DMS79 treated with DMSO at 0.1 percent for 48 hours (cell line): ENCODE measurements at regions not wholly inside any gene's neighbourhood (a gene's known extent, or its start where the extent isn't known, plus 50 kb on each side); places are given as distances from the start of the nearest gene placed in this dataset.

Experiments
- DNase-seq: peaks from one replicate; lab custom pipeline; 2025; lab: John Stamatoyannopoulos, UW

DNA sequence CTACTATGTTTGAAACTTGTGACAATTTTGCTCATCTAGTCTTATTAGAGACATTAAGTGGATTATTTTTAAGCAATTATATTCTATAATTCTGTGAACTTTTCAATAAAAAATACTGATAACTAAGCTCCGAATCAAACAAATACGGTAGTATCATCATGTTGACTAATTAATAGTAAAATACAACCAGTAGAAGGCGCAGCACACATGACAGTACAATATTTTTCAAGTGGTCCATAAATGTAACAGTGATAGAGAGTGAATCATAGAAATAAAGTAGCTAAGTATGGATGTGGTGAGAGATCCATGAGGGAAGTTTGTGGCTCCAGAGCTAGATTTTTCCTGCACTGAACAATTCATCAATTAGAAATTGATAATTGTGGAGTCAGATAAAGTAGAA, 666.2 kb downstream of the KCTD8 start:
- DNase-seq: no peak

DNA sequence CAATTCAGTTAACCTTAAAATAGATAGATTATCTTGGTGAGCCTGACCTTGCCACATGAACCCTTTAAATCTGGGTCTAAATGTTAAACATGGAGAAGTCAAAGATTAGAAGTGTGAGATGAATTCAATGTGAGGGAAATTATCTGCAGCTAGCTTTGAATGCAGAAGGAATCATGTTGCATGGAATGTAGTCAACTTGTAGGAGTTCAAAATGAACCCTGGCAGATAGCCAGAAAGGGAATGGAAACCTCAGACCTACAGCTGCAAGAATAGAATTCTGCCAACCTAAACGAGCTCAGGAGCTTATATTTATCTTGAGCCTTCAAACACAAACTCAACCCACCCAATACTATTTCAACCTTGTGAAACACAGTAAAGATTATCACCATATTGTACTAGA, 632.5 kb downstream of the KCTD8 start:
- DNase-seq: no peak

DNA sequence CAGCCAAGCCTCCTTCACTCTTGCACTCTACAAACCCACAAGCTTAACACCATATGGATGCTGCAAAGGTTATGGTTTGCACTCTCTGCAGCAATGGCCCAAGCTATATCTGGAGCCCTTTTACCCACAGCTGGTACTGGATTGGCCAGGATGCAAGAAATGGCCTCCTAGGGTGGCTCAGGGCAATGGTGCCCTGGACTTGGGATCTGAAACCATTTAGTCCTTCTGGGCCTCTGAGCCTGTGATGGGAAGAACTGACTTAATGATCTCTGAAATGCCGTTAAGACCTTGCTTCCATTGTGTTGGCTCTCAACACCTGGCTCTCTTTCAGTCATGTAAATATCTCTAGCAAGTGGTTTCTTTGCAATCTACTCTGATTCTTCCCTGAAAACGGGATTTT, 626.0 kb downstream of the KCTD8 start:
- DNase-seq: no peak

DNA sequence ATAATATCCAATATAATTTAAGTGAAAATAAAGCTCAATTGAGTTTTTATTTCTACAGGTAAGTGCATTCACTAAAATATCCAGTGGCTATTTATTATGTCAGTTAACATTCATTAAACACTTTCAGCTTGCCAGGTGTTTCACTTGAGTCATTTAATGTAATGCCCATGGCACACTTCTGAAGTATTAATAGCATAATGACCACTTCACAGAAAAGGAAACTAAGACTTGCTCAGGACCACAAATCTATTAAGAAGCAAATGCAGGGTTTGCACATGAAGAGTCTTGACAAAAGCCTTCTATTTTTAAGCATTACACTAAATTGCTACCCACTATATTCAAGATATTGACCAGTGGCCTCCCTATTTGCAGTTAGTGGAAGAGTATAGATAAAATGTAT, 612.7 kb downstream of the KCTD8 start:
- no peak for DNase-seq

DNA sequence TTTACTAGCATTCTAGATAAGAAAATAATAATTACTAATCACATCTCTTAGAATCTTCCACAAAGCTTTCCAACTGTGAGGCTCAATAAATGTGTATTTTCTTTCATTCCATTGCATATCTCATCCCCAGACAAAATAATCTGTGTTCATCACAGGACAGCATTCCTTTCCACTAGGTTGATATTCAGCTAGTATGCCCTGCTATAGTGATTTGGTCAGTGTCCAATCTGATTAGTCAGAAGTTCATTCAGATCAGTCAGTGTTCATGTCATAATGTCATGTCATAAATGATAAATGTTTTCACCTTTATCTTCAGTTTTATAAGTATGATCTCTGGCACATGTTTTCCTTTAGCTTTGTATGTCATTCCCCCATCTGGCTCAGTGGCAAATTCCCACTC, 611.4 kb downstream of the KCTD8 start:
- DNase-seq: no peak

DNA sequence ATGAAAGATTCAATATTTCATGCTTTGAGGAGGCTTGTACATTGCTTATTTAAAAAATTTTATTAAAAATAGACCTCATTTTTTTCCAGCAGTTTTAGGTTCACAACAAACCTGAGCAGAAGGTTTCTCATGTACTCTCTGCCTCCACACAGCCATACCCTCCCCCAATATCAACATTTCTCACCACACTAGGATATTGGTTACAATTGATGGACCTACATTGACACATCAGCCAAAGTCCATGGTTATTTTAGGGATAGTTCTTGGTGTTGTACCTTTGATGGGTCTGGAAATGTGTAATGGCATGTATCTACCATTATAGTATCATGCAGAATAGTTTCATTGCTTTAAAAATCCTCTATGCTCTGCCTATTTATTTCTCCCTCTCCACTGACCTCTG, 611.0 kb downstream of the KCTD8 start:
- no peak for DNase-seq

DNA sequence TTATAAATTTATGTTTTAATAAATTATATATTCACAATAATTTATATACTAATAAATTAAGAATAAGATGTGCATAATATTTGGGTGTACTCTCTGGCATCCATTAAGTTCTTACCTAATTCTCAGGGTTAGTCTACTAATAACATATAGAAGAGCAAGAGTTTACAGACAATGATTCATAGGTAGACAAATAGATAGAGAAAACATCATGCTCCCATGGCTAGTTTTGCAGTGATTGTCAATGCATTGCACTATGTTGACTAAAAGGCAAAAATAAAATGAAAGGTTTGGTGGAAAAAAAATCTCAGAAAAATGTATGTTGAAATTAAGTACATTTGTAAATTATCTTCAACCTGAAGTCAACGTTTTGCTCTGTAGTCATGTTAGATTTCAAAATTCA, 606.0 kb downstream of the KCTD8 start:
- no peak for DNase-seq

DNA sequence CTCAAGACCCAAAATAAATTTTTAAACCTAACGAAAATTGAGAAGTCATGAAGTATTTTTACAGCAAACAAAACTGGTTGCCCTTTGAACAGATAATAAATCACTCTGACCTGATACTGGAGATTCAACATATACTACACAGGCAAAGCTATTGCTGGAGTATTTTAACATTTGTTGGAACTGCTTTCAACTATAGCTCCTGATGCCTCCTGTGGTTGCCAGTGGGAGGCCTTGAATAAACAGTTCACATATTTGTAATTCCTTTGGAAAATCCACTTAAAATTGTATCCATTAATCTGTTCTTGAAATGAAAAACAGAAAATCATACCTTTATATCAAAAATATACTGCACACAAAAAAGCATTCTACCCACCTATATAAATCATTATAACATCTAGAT, 605.1 kb downstream of the KCTD8 start:
- no peak for DNase-seq

DNA sequence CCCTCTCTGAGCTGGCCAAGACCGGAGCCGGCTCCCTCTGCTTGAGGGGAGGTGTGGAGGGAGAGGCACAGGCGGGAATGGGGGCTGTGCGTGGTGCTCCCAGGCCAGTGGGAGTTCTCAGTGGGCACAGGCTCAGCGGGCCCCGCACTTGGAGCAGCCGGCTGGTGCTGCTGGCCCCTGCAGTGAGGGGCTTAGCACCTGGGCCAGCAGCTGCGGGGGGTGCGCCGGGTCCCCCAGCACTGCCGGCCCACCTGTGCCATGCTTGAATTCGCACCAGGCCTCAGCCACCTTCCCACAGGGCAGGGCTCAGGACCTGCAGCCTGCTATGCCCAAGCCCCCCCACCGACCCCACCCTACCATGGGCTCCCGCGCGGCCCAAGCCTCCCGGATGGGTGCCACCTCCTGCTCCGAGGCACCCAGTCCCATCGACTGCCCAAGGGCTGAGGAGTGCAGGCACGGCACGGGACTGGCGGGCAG, 602.5 kb downstream of the KCTD8 start:
- DNase-seq: no peak

DNA sequence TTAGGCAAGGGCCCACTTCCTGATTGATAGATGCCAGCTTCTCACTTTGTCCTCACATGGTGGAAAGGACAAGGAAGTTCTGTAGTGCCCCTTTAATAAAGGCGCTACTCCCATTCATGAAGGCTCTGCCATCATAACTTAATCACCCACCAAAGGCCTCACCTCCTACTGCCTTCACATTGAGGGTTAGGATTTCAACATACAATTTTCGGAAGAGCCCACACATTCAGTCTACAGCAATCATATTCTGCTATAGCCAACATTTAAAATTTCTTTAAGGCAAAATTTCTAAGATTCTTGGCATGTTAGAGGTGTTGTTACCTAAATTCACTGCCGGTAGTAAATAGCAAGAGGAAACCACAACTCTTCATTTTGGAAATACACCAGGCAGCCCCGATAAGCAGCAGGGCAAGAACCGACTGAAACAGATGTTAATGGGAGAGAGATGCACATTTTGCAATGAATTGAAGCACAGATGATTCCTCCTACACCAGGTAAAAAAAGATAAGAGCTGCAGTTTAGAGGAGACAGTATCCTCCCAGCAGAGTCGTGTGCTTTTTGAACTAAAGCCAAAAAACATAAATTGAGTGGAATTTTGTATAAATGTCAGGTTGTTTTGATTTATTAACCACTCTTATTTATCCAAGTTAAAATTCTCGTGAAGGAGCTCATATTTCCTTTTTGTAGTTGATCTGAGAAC, 594.9 kb downstream of the KCTD8 start:
- no peak for DNase-seq

DNA sequence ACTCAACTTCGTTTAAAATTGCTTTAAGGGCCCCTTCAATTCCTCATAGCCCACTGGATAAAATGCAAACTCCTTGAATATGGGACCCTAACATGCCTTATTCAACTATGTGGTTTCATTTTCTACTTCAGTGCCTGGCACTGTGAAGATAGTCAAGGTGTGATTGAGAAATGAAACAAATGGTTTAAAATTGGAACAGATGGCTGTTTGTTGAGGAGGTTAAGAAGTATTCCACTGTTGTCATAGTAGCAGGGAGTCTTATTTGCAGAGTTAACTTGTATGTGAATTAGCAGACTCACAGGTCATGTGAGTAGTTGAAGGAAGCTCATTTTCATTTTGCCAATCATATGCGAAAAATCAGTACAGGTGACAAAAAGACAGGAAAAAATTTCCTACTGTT, 593.3 kb downstream of the KCTD8 start:
- DNase-seq: no peak

DNA sequence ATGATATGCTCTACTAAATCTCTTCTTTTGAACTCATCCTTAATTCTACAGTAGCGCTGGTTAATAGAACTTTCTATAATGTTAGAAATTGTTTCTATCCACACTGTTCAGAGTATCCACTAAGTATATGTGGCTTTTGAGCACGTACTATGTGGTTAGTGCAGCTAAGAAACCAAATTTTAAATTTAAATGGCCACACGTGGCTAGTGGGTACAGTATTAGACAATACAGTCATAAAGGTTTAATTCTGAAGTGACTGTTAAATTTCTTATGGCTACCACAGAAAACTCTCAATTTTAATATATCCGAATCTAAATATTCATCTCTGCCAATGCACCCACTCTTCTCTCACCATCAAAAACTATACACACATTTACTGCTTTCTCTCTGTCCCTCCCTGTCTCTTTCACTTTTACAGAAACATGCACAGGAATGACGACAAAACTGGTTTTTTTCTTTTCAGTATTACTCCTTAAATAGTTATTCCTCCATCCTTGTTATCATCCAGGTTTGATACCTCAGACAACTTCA, 583.9 kb downstream of the KCTD8 start:
- no peak for DNase-seq

DNA sequence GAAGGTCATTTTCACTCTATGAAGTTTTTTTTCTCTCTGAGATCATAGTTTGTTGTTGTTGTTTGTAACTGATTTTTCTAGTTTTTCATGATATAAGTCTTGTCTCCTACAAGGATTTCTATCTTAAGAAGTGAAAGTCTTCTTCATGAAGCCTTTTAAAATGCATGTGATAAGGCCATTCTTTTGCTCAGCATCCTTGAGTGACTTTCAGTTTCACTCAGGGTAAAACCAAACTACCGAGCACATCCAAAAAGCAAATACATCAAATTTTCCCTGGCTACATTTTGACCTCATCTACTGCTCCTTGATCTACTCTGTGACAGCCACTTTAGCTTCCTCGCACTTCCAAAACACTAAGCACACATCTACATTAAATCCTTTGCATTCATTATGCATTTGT, 580.7 kb downstream of the KCTD8 start:
- DNase-seq: no peak

DNA sequence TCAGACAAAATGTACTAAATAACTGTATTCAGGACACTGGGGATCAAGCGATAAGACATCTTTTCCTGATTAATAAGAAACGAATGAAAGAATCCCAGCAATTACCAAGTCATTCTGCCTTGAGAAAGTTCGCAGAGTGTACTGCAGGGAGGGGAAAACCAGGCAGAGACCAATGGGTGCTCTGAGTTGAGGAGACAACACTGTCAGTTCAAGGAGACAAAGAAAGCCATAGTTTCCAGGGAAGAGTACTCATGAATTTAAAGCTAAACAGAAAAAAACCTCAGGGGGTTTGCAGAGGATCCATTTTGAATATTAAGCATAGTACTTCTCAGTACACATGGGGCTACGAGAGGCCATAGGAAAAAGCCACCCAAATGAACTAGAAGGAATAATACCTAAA, 573.0 kb downstream of the KCTD8 start:
- no peak for DNase-seq

DNA sequence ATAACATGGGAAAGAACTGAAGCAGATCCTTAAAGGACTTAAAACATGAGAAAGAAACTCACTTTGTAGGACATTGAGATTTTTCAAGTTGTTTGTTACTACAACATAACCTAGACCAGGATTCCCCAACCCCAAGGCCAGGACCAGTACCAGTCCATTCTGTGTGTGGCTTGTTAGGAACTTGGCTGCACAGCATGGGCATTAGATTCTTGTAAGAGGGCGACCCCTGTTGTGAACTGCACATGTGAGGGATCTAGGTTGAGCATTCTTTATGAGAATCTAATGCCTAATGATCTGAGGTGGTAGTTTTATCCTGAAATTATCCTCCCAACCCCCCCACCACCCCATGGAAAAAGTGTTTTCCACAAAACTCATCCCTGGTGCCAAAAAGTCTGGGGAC, 566.1 kb downstream of the KCTD8 start:
- DNase-seq: no peak

DNA sequence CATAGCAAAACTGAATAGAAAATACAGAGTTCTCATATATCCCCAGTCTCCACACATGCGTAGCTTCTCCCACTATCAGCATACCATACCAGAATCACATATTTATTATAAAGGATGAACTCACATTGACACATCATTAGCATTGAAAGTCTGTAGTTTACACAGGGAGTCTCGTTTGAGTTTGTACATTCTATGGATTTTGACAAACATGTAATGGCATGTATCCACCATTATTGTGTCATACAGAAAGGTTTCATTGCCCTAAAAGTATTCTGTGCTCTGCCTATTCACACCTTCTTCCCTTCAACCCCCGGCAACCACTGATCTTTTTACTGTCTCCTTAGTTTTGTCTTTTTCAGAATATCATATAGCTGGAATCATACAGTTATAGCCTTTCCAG, 562.4 kb downstream of the KCTD8 start:
- DNase-seq: no peak

DNA sequence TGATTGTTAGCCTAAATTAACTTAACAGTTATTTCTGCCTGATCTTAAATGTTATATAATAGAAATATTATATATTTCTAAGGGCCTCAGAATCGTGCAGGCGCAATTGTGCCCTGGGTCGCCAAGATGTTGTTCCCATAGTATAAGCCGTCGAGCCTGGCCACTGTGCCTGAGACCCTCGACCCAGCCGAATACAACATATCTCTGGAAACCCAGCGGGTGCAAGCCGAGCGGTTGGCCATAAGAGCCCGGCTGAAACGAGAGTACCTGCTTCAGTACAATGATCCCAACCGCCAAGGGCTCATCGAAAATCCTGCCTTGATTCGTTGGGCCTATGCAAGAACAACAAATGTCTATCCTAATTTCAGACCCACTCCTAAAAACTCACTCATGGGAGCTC, 549.8 kb downstream of the KCTD8 start:
- DNase-seq: no peak

DNA sequence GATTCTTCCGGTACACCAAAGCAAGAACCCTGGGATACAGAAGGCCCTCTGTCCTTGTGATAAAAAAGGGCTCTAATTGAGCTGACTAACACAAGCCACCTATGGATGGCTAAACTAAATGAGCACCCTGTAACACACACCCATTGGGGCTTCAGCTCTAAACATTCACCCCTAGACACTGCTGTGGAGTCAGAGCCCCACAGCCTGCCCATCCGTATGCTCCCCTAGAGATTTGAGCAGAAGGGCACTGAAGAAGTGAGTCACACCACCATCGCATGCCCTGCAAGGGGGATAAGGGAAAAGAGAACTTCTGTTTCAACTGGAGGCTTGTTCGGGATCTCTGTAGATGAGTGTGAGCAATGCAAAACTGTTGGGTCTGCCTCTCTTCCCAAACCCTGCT, 545.2 kb downstream of the KCTD8 start:
- DNase-seq: no peak

DNA sequence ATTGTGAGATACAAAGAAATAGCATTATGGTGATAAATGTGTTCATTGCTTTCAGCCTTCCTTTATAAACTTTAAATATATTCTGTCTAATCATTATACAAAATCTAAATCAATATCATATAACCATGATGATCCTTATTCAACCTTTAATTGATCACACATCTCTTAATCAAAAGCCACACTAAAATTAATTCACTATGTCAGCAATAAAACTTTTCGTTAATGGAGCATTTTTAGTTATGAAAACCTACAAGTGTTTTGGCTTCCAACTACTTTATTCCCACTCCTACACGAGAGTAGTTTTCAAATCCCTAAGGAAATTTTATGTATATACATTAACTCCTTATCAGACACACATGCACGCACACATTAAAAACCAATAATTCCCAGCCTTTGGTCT, 530.2 kb downstream of the KCTD8 start:
- DNase-seq: no peak

DNA sequence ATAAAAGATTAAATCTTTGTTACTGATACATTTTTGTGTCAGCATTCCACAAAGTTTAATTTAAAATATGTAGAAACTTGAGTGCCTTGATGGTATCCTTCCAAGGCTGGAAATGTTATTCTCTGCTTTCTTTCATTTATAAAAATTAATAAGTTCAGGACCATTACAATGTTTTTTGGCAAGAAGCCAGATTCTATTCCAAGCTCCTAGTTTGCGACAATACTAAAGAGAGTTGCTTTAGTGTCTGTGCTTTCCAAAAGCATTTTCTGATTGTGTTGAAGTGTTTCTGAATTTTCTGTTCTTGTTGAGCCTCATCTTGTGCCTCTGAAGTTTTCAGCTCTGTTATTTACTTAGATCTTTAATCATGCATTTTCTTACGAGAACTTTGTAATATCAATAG, 516.2 kb downstream of the KCTD8 start:
- no peak for DNase-seq

DNA sequence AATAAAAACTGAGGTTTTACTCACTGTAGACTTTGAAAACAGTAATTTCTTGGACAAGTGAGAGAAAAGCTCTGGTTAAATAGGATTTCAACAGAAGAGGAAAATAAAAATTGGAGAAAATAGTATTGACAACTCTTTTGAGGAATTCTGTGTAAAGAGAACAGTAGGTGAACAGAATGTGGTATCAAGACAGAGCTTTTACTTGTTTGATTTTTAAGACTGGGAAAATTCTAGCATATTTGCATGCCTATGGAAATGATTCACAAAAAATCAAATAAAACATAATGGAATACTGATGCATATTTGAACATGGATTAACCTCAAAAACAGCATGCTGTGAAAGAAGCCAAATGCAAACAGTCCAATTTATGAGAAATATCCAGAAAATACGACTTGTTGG, 504.6 kb downstream of the KCTD8 start:
- no peak for DNase-seq

DNA sequence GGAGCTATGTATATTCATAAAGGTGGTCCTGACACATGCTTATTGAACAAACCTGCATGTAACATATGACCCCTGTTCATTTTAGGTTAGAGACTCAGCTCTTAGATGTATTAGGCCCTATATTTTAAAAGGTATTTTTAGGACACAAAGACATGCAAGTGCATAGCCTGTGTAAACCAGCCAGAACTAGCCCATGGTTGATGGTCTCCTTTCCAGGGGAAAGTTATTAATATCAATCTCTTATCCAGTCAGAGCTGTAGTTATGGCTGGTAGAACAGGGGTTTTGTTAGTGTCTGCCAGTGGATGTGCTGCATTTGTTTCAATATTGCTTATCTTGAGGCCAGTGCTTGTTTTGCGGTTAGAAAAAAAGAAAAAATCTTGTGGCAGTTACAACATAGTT, 488.6 kb downstream of the KCTD8 start:
- no peak for DNase-seq

DNA sequence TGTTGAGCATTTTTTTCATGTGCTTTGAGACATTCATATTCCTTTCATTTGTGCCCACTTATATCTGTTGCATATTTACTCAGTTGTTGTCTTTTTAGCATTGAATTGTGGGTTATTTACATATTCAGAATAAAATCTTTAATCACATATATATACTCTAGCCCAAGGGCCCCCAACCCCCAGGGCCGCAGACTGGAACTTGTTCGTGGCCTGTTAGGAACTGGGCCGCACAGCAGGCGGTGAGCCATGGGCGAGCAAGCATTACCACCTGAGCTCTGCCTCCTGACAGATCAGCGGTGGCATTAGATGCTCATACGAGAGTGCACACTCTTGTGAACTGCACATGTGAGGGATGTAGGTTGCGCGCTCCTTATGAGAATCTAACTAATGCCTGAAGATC, 480.6 kb downstream of the KCTD8 start:
- DNase-seq: no peak

DNA sequence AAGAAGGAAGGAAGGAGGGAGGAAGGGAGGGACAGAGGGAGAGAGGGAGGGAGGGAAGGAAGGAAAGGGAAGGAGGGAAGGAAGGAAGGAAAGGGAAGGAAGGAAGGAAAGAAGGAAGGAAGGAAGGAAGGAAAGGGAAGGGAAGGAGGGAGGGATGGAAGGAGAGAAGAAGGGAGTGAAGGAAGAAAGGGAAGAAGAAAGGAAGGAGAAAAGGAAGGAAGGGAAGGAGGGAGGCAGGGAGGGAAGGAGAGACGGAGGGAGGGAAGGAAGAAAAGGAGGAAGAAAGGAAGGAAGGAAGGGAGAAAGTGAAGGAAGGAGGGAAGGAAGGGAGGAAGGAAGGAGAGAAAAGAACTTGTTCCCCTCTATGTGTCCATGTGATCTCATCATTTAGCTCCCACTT, 465.0 kb downstream of the KCTD8 start:
- DNase-seq: no peak
